ENCODE measurements at regions not wholly inside any gene's neighbourhood (a gene's known extent, or its start where the extent isn't known, plus 50 kb on each side); places are given as distances from the start of the nearest gene placed in this dataset.

DNA sequence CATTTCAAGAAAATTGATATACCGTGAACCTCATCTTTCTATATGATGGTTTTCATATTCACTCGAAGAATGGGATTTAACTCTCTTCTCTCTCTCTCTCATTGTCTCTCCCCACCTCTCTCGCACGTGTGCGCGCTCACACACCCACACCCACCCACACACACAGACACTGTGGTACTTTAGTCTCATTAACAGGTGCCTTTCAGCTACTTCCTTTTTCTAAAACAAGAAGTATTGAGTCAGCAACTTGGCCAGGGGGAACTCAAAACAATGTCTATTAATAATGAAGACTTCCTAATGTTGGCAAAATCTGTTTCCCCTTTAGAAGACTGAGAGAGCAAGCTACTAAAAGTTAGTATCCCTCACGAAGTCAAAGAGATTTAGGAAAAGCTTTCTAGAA is 150.7 kb downstream of the TMCO5A start:
- H3K36me3 ChIP-seq (ENCODE audit: insufficient read depth, low read length): no peaks in the 10 kb centered on the region

DNA sequence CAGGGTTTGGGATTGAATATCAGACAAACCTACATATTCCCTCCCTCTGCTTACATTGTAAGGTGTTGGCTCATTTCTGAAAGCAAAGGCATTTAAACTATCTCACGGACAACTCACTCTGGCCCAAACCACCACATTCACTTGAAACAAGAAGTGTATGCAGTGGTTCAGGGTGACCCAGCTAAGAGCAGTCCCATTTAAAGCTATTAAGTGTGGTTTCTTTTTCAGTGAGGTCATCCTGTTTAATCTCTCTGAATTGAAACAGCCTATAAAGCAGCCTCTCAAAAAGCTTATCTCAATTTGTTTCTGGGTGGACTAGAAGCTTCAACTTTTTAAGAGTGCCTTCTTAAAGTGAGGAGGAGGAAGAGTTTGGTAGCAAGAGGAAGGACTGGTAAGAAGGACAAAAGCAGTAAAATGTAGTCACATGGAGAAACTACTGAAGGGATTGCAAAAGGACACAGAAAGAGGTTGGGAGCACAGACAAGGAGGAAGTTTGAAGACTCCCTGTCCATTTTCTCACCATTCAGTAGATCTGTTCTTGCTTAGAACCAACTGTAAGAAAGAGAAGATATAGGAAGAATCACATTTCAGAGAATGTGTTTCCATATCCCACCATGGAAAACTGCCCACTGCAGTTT is 151.6 kb downstream of the TMCO5A start:
- DNase-seq (ENCODE audit: low read depth, low spot score): no peak
- TF ChIP-seq EZH2 (IDR thresholded peaks at IDR 0.05) (no peak), FOXP2 (optimal IDR thresholded peaks at IDR 0.05; ENCODE audit: control extremely low read depth, extremely low read length, insufficient read depth) (no peak), POLR2AphosphoS5 (IDR thresholded peaks at IDR 0.05; ENCODE audit: borderline replicate concordance, low read depth, low read length) (no peak)
- H3K27ac ChIP-seq: no peak overlapping the region
- H3K9me3 ChIP-seq (ENCODE audit: low read depth, low read length): no peaks in the 10 kb centered on the region
- H3K9ac ChIP-seq (ENCODE audit: insufficient read length): no peak overlapping the region
- H3K4me3 ChIP-seq: no peak overlapping the region
- H3K36me3 ChIP-seq (ENCODE audit: insufficient read depth, low read length): no peaks in the 10 kb centered on the region

More for the DNA sequence above, 150.7 kb downstream of the TMCO5A start:
- Histone ChIP-seq H3K27ac (no peak overlapping the region), H3K9ac (ENCODE audit: insufficient read length) (no peak overlapping the region), H3K9me3 (ENCODE audit: low read depth, low read length) (no peaks in the 10 kb centered on the region), H3K4me3 (no peak overlapping the region)
- DNase-seq (ENCODE audit: low read depth, low spot score): no peak
- TF ChIP-seq FOXP2 (optimal IDR thresholded peaks at IDR 0.05; ENCODE audit: control extremely low read depth, extremely low read length, insufficient read depth) (no peak), EZH2 (IDR thresholded peaks at IDR 0.05) (no peak), POLR2AphosphoS5 (IDR thresholded peaks at IDR 0.05; ENCODE audit: borderline replicate concordance, low read depth, low read length) (no peak)

DNA sequence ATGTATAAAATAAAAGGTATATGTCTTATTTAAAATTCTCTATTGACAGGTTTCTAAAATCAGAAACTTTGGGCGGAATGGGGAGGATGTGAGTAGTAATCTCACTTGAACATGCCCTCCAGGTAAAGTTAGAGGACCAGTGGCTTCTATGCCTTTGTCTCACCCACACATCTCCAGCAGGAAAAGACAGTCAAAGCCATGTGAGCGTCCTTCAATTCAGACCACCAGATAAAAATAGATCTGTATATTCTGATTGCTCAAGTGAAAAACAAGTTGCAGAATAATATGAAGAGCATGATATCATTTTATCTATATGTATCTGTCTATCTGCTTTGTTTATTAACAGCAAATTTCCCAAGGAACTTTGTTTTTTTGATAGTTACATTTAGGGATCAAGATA is 152.2 kb downstream of the TMCO5A start:
- no peak overlapping the region for H3K4me3 ChIP-seq
- no peak for TF ChIP-seq POLR2AphosphoS5 (IDR thresholded peaks at IDR 0.05; ENCODE audit: borderline replicate concordance, low read depth, low read length)
- TF ChIP-seq EZH2 (IDR thresholded peaks at IDR 0.05): no peak
- no peak for TF ChIP-seq FOXP2 (optimal IDR thresholded peaks at IDR 0.05; ENCODE audit: control extremely low read depth, extremely low read length, insufficient read depth)
- no peak overlapping the region for H3K9ac ChIP-seq (ENCODE audit: insufficient read length)
- no peaks in the 10 kb centered on the region for H3K36me3 ChIP-seq (ENCODE audit: insufficient read depth, low read length)
- no peaks in the 10 kb centered on the region for H3K9me3 ChIP-seq (ENCODE audit: low read depth, low read length)
- no peak overlapping the region for H3K27ac ChIP-seq
- DNase-seq (ENCODE audit: low read depth, low spot score): no peak

DNA sequence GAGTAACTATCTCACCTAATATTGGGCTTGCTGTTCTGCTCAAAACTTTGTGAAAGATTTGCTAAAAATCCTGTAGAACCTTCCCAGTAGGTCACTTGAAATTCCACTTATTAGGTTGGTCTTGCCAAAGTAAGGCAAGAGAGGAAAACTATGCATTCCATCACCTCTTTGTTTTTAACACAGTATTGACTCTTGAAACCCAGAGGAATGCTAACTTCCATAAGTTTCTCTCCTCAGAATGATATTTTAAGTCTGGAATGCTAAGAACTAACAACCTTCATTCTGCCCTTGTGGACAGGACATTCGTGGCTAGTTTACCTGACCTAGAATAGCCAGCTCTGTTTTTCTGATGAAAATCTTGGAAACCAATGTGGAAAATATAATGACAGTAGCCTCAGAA is 154.5 kb downstream of the TMCO5A start:
- no peak overlapping the region for H3K9ac ChIP-seq (ENCODE audit: insufficient read length)
- TF ChIP-seq POLR2AphosphoS5 (IDR thresholded peaks at IDR 0.05; ENCODE audit: borderline replicate concordance, low read depth, low read length): no peak
- no peak for TF ChIP-seq EZH2 (IDR thresholded peaks at IDR 0.05)
- TF ChIP-seq FOXP2 (optimal IDR thresholded peaks at IDR 0.05; ENCODE audit: control extremely low read depth, extremely low read length, insufficient read depth): no peak
- H3K36me3 ChIP-seq (ENCODE audit: insufficient read depth, low read length): no peaks in the 10 kb centered on the region
- no peak for DNase-seq (ENCODE audit: low read depth, low spot score)
- no peak overlapping the region for H3K27ac ChIP-seq
- H3K4me3 ChIP-seq: no peak overlapping the region
- H3K9me3 ChIP-seq (ENCODE audit: low read depth, low read length): no peaks in the 10 kb centered on the region

DNA sequence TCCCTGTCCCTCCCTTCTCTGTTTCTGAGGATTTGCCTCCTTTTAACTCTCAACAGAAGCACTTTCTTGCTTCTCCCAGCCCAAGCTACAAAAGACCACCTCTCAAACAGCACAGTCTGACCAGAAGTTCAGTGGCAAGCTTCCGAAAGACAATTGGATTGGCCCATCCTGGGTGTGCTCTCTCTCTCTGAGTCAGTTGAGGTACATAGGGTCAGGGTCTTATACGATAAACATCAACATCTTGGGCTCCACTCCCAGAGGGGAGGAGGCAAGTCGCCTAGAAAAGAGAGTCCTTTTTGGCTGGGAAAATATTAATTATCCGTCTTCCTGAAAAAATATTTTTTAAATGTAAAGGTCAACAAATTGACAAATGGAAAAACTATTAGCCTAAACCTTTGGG is 155.8 kb downstream of the TMCO5A start:
- H3K36me3 ChIP-seq (ENCODE audit: insufficient read depth, low read length): no peaks in the 10 kb centered on the region
- H3K9ac ChIP-seq (ENCODE audit: insufficient read length): no peak overlapping the region
- no peak overlapping the region for H3K4me3 ChIP-seq
- H3K27ac ChIP-seq: no peak overlapping the region
- DNase-seq (ENCODE audit: low read depth, low spot score): no peak
- H3K9me3 ChIP-seq (ENCODE audit: low read depth, low read length): no peaks in the 10 kb centered on the region
- TF ChIP-seq FOXP2 (optimal IDR thresholded peaks at IDR 0.05; ENCODE audit: control extremely low read depth, extremely low read length, insufficient read depth) (no peak), EZH2 (IDR thresholded peaks at IDR 0.05) (no peak), POLR2AphosphoS5 (IDR thresholded peaks at IDR 0.05; ENCODE audit: borderline replicate concordance, low read depth, low read length) (no peak)

DNA sequence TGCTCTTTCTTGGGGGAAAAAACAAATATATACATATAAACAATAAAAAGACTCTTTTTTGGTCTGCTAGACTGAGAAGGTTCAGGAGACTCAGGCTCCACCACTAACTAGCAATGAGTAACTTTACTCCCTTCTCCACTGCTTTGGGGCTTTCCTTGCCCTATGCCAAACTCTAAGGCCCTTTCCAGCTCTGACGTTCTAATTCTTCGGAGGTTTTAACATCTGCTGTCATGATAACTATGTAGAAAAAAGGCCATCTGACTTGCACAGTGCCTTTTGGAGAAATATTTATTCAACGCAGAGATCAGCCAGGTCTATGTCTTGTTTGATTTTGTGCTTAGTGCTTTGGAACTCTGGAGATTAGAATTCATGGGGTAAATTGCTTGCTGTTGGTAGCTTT is 156.2 kb downstream of the TMCO5A start:
- H3K9ac ChIP-seq (ENCODE audit: insufficient read length): no peak overlapping the region
- no peak for TF ChIP-seq POLR2AphosphoS5 (IDR thresholded peaks at IDR 0.05; ENCODE audit: borderline replicate concordance, low read depth, low read length)
- TF ChIP-seq FOXP2 (optimal IDR thresholded peaks at IDR 0.05; ENCODE audit: control extremely low read depth, extremely low read length, insufficient read depth): no peak
- no peak for TF ChIP-seq EZH2 (IDR thresholded peaks at IDR 0.05)
- no peaks in the 10 kb centered on the region for H3K9me3 ChIP-seq (ENCODE audit: low read depth, low read length)
- H3K27ac ChIP-seq: no peak overlapping the region
- no peak for DNase-seq (ENCODE audit: low read depth, low spot score)
- H3K36me3 ChIP-seq (ENCODE audit: insufficient read depth, low read length): no peaks in the 10 kb centered on the region
- H3K4me3 ChIP-seq: no peak overlapping the region

DNA sequence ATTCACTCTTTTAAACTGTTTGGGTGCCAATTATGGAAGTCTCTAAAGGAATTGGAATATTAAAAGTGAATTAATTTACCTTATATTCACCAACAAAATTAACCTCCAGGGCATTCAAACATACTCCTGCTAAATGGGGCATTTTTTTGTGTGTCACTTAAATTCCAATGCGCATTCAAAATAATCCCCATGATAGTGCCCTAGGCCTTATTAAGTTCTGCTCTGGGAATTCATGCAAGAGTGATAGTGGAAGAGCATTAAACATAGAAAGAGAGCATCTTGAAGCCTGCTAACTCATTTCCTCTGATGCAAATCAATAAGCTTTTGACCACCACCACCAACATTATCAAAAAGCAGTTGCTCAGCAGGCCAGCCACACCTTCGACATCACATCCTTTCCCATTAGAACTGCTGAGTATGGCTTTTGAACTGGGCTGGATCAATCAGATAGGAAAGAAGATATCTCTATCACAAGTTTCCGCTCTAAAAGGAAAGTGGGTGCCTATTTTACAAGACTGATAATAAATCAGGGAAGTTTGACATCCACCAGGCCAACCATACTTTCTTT is 156.7 kb downstream of the TMCO5A start:
- H3K4me3 ChIP-seq: no peak overlapping the region
- H3K9ac ChIP-seq (ENCODE audit: insufficient read length): no peak overlapping the region
- H3K9me3 ChIP-seq (ENCODE audit: low read depth, low read length): no peaks in the 10 kb centered on the region
- no peaks in the 10 kb centered on the region for H3K36me3 ChIP-seq (ENCODE audit: insufficient read depth, low read length)
- H3K27ac ChIP-seq: no peak overlapping the region
- no peak for TF ChIP-seq POLR2AphosphoS5 (IDR thresholded peaks at IDR 0.05; ENCODE audit: borderline replicate concordance, low read depth, low read length)
- TF ChIP-seq EZH2 (IDR thresholded peaks at IDR 0.05): no peak
- TF ChIP-seq FOXP2 (optimal IDR thresholded peaks at IDR 0.05; ENCODE audit: control extremely low read depth, extremely low read length, insufficient read depth): no peak
- DNase-seq (ENCODE audit: low read depth, low spot score): no peak

DNA sequence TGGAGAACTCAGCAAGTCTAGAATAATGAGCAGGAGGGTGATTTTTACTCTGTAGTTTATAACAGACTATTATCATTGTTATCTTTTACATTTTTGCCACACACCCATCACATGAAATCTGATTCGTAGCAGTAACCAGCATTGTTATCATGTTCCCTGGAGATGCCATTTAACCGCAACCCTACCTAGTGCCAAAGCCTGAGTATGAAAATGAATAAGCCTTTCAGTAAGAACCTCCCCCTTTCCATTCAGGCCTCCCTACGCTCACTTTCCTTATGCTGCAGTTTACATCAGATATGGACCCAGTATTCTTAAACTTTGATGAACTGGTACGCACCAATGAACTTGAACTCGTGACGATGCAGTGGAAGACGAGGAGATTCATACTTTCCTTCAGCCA is 158.7 kb upstream of the SPRED1 start:
- Histone ChIP-seq H3K9ac (ENCODE audit: insufficient read length) (no peak overlapping the region), H3K9me3 (ENCODE audit: low read depth, low read length) (no peaks in the 10 kb centered on the region), H3K36me3 (ENCODE audit: insufficient read depth, low read length) (no peaks in the 10 kb centered on the region), H3K4me3 (no peak overlapping the region), H3K27ac (no peak overlapping the region)
- TF ChIP-seq EZH2 (IDR thresholded peaks at IDR 0.05): no peak
- TF ChIP-seq FOXP2 (optimal IDR thresholded peaks at IDR 0.05; ENCODE audit: control extremely low read depth, extremely low read length, insufficient read depth): no peak
- TF ChIP-seq POLR2AphosphoS5 (IDR thresholded peaks at IDR 0.05; ENCODE audit: borderline replicate concordance, low read depth, low read length): no peak
- DNase-seq (ENCODE audit: low read depth, low spot score): no peak

DNA sequence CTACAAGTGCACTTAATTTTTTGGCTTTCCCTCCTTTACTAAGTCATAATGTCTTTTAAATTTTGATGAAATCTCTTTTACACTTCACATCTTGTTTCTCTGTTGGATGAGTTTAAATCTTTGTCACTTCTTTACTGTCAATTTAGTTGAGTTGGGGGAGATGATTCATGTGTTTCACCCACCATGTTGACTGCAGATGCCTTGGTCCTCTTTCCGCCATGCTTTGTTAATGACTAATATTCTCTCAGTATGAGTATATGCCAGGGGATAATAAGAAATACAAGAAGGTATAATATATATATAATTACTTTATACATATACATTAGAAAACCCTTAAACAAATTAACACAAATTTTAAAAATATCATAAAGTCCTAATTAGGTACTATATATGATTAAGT is 149.7 kb upstream of the SPRED1 start:
- no peaks in the 10 kb centered on the region for H3K36me3 ChIP-seq (ENCODE audit: insufficient read depth, low read length)
- no peaks in the 10 kb centered on the region for H3K9me3 ChIP-seq (ENCODE audit: low read depth, low read length)
- TF ChIP-seq POLR2AphosphoS5 (IDR thresholded peaks at IDR 0.05; ENCODE audit: borderline replicate concordance, low read depth, low read length) (no peak), FOXP2 (optimal IDR thresholded peaks at IDR 0.05; ENCODE audit: control extremely low read depth, extremely low read length, insufficient read depth) (no peak), EZH2 (IDR thresholded peaks at IDR 0.05) (no peak)
- no peak overlapping the region for H3K27ac ChIP-seq
- no peak for DNase-seq (ENCODE audit: low read depth, low spot score)
- no peak overlapping the region for H3K9ac ChIP-seq (ENCODE audit: insufficient read length)
- H3K4me3 ChIP-seq: no peak overlapping the region
